HG03103 (cell line): ENCODE measurements at regions not wholly inside any gene's neighbourhood (a gene's known extent, or its start where the extent isn't known, plus 50 kb on each side); places are given as distances from the start of the nearest gene placed in this dataset.

ENCODE experiments used
- ATAC-seq: cut with Tn5 transposase; IDR thresholded peaks from one replicate; pipeline ENCODE4 v1.9.1; 2021; ENCODE audit warnings: low read depth; ENCODE audit not compliant: unreplicated experiment

DNA sequence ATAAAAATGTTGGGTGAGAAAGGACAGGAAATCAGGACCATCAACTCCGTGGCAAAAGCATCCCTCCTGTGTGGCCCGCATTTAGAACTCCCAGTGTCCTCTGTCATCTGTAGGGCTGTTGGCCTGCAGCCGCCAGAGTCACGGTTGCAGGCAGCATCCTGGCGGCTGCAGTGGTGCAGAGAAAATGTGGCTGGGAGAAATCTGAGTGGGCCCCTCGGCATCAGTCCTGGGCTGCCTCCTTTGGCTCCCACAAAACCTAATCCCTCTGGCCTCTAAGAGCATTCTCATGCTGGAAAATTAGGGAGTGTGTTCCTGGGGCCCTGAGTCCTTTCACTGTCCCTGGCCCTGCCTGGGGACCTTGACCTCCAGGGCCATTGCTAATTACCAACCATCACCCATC, 121.9 kb downstream of the WT1 start:
- ATAC-seq, result no peak

DNA sequence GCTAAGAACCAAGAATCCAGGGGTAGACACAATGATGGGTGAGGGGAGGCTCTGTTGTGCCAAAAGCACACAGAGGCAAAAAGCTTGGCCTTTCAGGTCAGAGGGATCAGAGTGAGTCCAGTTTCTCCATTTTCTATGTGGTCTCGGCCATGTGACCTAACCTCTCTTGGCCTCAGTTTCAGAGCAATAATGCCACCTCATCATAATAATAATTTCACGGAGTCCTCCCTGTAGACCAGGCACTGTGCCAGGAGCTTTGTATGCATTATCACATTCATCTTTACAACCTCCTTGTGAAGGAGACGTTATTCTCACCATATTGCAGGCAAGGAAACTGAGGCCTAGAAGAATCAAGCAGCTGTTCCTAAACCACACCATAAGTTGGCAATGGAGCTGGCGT, 120.2 kb downstream of the WT1 start:
- no peak for ATAC-seq

DNA sequence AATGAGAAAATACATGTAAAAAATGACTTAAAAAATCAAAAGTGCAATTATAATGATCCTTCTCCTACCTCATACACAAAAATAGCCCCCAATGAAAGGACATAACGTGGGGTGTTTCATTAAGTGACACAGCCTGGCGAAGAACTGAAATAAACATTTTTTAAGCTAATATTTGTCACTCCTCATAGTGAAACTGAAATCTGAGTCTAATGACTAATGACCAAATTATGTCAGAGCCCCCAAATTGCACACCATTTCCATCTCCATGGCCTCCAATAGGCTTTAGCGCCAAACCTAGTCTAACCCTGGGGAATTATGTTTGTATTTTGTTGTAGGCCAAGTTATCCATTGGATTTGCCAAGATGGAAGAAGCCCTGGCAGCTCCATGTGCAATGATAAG, 119.1 kb downstream of the WT1 start:
- no peak for ATAC-seq

DNA sequence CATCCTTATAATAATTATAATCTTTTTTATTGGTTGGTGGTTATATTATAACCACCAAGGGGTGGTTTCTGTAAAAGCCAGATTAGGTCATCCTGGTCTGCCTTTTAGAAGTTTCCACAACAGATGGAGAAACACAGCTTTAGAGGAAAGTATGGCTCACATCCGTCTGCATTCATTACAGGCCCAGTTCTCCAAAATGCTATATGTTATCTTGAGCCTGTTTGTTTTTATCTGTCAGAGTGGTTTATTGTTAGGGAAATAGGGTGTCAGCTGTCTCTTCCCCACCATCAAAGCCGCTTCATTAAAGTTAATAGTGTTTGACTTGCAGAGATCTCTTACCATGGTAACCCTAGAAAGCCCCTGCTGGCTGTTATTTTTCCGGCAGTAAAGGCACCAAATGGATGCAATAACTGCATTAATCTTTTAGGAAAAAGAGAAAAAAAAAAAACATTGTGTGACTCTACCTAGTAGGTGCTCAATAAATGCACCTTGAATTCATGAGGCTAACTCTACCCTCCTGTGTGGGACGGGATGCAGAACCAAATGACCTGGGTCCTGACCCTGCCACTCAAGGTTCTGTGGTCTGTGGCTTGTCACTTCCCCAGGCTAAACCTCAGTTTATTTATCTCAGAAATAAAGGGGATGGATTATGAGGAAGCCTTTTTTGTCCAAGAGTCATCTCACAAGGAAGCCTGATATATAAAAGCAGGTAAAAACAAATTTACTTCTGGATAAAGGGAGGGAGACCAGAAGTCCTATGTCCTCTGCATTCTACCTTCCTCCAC, 118.3 kb downstream of the WT1 start:
- ATAC-seq, result no peak

DNA sequence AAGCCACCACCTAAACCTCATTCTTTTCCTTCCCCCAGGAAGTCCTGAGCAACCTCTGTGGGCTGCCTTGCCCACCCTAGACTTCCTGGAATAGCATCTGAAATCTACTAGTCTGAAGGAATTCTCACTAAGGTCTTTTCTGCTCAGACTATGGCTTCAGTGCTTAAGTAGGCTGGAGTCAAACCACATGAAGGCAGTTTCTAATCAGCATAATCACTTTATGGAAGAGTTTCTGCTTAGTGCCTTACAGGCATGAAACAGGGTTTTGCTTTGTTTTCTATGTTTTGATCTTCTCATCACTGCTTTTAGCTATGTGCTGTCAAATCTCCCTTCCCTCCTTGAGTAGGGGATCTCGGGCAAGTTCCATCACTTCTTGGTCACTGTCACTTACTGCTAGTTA, 117.7 kb downstream of the WT1 start:
- ATAC-seq, result no peak

- no peak for ATAC-seq
Observed at GRCh38 chr11:32318071-32319055, 117.0 kb downstream of the WT1 start.

- ATAC-seq, result no peak
Observed at GRCh38 chr11:32323814-32324130, 111.6 kb downstream of the WT1 start.

GRCh38 chr11:32325187-32325586, 110.2 kb downstream of the WT1 start:
- no peak for ATAC-seq

DNA sequence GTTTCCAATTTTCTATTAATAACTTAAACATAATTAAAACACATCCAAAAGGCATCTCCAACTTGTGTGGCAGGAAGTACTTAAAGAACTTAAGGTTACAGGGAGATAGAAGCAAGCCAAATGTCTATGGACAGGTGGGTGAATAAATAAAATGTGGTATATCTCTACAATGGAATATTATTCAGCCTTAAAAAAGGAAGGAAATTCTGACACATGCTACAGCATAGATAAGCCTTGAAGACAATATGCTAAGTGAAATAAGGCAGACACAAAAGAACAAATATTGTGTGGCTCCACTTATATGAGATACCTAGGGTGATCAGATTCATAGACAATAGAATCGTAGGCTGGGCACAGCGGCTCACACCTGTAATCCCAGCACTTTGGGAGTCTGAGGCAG, 109.6 kb downstream of the WT1 start:
- ATAC-seq, result no peak

DNA sequence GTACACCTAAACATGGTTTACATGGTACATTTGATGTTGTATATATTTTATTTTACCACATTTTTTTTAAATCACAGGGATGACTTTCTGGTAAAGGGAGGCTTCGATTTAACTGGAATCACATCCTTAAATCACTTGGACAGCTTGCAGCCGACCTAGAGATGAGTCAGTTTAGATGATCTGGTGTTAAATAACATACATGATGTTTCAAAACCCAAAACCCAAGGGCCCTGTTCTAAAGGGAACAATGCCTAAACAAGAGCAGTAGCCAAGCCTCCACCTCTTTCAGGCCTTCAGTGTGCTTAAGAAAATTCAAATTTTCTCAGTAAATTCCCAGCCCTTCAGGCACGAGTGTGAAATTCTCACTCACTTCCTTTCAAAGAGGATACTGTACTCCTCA, 108.8 kb downstream of the WT1 start:
- ATAC-seq, result no peak

DNA sequence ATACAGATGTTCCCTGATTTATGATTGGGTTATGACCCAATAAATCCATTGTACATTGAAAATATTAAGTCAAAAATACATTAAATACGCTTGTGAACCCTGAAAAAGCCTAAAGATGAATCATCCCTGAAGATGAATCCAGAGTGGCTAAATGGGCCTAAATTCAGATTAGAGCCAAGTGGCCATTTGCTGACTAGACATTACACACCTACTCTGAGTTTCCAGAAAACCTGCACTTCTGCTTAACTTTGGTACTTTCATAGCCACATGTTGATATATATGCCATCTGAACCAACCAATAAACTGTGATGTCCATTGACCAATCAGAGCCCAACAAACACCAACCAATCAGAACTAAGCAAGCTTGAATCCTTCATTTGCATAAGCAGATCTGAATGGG, 106.9 kb downstream of the WT1 start:
- no peak for ATAC-seq

DNA sequence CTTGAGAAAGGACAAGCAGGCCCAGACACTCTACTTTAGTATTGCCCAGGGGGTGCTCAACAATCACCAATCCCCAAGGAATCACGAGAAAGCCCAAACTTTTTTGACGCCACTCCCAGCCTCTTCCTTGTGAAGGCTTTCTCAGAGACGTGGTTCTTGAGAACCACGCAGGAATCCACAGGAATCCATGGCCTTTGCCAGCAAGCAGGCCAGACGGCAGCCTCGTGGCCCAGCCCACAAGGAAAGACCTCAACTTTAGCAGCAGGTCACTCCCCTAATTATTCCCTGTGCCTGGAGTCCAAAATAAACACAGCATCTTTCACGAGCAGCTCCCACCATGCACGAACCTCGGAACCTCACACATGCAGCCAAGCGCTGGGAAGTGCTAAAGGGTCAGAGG, 104.2 kb downstream of the WT1 start:
- ATAC-seq, result no peak

GRCh38 chr11:32331792-32332191, 103.5 kb downstream of the WT1 start:
- ATAC-seq, result no peak

GRCh38 chr11:32332990-32333319, 102.4 kb downstream of the WT1 start:
- ATAC-seq, result no peak

DNA sequence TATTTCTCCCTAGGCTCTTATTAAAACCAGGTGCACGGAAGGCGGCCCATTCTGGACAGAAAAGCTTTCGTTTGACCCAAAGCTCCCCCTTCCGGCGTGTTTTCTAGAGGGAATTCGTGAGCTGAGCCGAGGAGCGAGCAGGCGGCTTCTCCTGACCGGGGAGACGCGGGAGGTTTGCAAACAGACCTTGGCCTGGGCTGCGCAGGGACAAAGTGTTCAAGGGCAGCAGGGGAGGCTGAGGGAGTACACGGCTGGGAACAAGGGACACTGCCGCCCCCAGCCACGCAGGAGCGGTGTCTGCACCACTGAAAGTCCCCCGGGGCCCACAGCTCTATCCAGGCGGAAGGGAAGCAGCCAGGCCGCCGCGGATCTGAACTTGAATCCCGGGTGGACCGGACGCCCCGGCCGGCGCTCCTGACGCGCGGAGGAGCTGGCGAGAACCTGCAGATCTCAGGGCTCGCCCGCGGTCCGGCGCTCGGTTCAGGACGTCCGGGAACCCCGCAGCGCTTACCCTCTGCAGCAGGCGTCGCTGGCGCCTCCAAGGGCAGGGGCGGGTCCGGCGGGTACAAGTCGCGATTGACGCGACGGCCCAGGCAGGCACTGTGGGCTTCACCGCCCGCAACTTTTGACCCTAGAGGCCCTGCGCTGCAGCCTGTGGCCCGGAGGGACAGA, 101.9 kb downstream of the WT1 start:
- ATAC-seq, result no peak

- ATAC-seq, result no peak
Observed at GRCh38 chr11:32334822-32335221, 100.5 kb downstream of the WT1 start.
